B cell (primary cell): ENCODE measurements at regions not wholly inside any gene's neighbourhood (a gene's known extent, or its start where the extent isn't known, plus 50 kb on each side); places are given as distances from the start of the nearest gene placed in this dataset.

Experiments used
- ATAC-seq: fragments of 200-7000 bp; cut with Tn5 transposase; one replicate; pipeline ENCODE4 v1.10.0; 2021; ENCODE audit warnings: low read depth, mild to moderate bottlenecking, moderate number of reproducible peaks, moderate library complexity
- CTCF ChIA-PET: fragments of 350-600 bp; sonication (Branson Sonifier 250); formaldehyde crosslinking; loops from one replicate; lab custom pipeline; 2021; ENCODE audit warnings: antibody characterized with exemption, inconsistent platforms; lab: Charles Lee
- POLR2A ChIA-PET: fragments of 350-600 bp; sonication (Branson Sonifier 250); formaldehyde crosslinking; loops from one replicate; lab custom pipeline; 2021; ENCODE audit warnings: antibody characterized with exemption; lab: Charles Lee
- DNase-seq: peaks from one replicate; pipeline ENCODE4 v3.0.0; 2013
- H2AFZ ChIP-seq: 2 replicates; pipeline ENCODE4 v1.6.1; 2012; ENCODE audit warnings: mild to moderate bottlenecking, low read depth, low read length; ENCODE audit not compliant: insufficient read depth, poor library complexity, severe bottlenecking
- H3K27ac ChIP-seq, 2 donors: 1 replicate in 1 of 2; 2 replicates in 1 of 2; pipeline ENCODE4 v1.5.1; 2012 to 2013; ENCODE audit warnings: low read length in 2 of 2, mild to moderate bottlenecking in 2 of 2, moderate library complexity in 1 of 2
- H3K27me3 ChIP-seq, 4 experiments: fragments of 200-600 bp in 1 of 4; sonication (generic) in 1 of 4; replicated peaks in 1 of 4; 1 replicate in 2 of 4; 2 replicates in 2 of 4; pipeline versions ENCODE4 v1.6.1 to v1.7.0; 2013 to 2016; ENCODE audit warnings: low read length in 3 of 4, mild to moderate bottlenecking in 2 of 4, mixed read lengths in 1 of 4, moderate library complexity in 1 of 4; ENCODE audit not compliant: insufficient read depth in 4 of 4, control insufficient read depth in 3 of 4; ENCODE audit errors: control extremely low read depth in 1 of 4
- H3K36me3 ChIP-seq, 2 experiments: replicated peaks in 1 of 2; 1 replicate in 1 of 2; 2 replicates in 1 of 2; pipeline versions ENCODE4 v1.6.1 to v1.7.1; 2013; ENCODE audit warnings: low read length in 1 of 2; ENCODE audit not compliant: insufficient read depth in 2 of 2, control insufficient read depth in 1 of 2; ENCODE audit errors: control extremely low read depth in 1 of 2, extremely low read depth in 1 of 2
- H3K4me1 ChIP-seq, 2 donors: fragments of 200-600 bp in 1 of 2; sonication (generic) in 1 of 2; 1 replicate in 1 of 2; 2 replicates in 1 of 2; pipeline versions ENCODE4 v1.5.1 to v1.6.1; 2013 to 2017; ENCODE audit warnings: low read length in 2 of 2; ENCODE audit not compliant: control insufficient read depth in 2 of 2, insufficient read depth in 2 of 2
- H3K4me2 ChIP-seq: replicated peaks from 2 replicates; pipeline ENCODE3; 2012; ENCODE audit warnings: mild to moderate bottlenecking, low read depth, low read length; ENCODE audit not compliant: poor library complexity, severe bottlenecking
- H3K4me3 ChIP-seq, 5 experiments: fragments of 200-600 bp in 1 of 5; sonication (generic) in 1 of 5; 1 replicate in 3 of 5; 2 replicates in 2 of 5; pipeline versions ENCODE4 v1.5.1 to v1.7.0; 2011 to 2016; ENCODE audit warnings: low read length in 4 of 5, mild to moderate bottlenecking in 4 of 5, low read depth in 2 of 5, control low read depth in 1 of 5, moderate library complexity in 1 of 5; ENCODE audit not compliant: insufficient read depth in 1 of 5; ENCODE audit errors: control extremely low read depth in 1 of 5, extremely low read depth in 1 of 5
- H3K79me2 ChIP-seq: fragments of 200-600 bp; sonication (generic); one replicate; pipeline ENCODE4 v1.6.0; 2016; ENCODE audit warnings: low read length; ENCODE audit not compliant: control insufficient read depth, insufficient read depth
- H3K9ac ChIP-seq: fragments of 200-600 bp; sonication (generic); 2 replicates; pipeline ENCODE4 v1.6.1; 2017; ENCODE audit warnings: mild to moderate bottlenecking, low read length, moderate library complexity
- H3K9me3 ChIP-seq, 3 donors: one replicate each; pipeline versions ENCODE4 v1.6.1 to v1.7.1; 2013; ENCODE audit warnings: low read length in 2 of 3; ENCODE audit not compliant: control insufficient read depth in 2 of 3, insufficient read depth in 1 of 3; ENCODE audit errors: control extremely low read depth in 1 of 3
- H4K20me1 ChIP-seq: 2 replicates; pipeline ENCODE4 v1.6.0; 2012; ENCODE audit warnings: mild to moderate bottlenecking, low read length; ENCODE audit not compliant: insufficient read depth, control insufficient read depth, poor library complexity, severe bottlenecking
- H3K27ac Mint-ChIP-seq: one replicate; pipeline ENCODE4 v1.8.0; 2021; ENCODE audit warnings: mixed read lengths
- H3K27me3 Mint-ChIP-seq: one replicate; pipeline ENCODE4 v1.8.0; 2021; ENCODE audit warnings: mixed read lengths
- H3K4me1 Mint-ChIP-seq: one replicate; pipeline ENCODE4 v1.8.0; 2021; ENCODE audit warnings: mixed read lengths
- H3K4me3 Mint-ChIP-seq: one replicate; pipeline ENCODE4 v1.8.0; 2021; ENCODE audit warnings: mixed read lengths
- H3K9me3 Mint-ChIP-seq: one replicate; pipeline ENCODE4 v1.8.0; 2022; ENCODE audit warnings: mixed read lengths; ENCODE audit not compliant: insufficient read depth
- EZH2 ChIP-seq: IDR thresholded peaks from 2 replicates; pipeline ENCODE4 v1.6.1; 2012; ENCODE audit warnings: borderline replicate concordance, low read depth, mild to moderate bottlenecking, moderate library complexity, low read length; ENCODE audit not compliant: insufficient read depth, poor library complexity, severe bottlenecking
- WGBS: methylation state at CpG from one replicate; pipeline ENCODE4 v1.1.5; 2013; ENCODE audit warnings: missing lambda C conversion rate; ENCODE audit not compliant: insufficient coverage; 5-methylcytosine and 5-hydroxymethylcytosine counted together
- intact Hi-C: fragments of 100-400 bp; cut with micrococcal nuclease; formaldehyde crosslinking; loops from one replicate; pipeline ENCODE4 v1.10.0; 2022
- TF ChIP-seq, protein P1 (sequence below): fragments of 200-600 bp; IDR thresholded peaks from one replicate; pipeline ENCODE4 v1.8.0; 2022; ENCODE audit warnings: antibody characterized with exemption, mild to moderate bottlenecking

DNA sequence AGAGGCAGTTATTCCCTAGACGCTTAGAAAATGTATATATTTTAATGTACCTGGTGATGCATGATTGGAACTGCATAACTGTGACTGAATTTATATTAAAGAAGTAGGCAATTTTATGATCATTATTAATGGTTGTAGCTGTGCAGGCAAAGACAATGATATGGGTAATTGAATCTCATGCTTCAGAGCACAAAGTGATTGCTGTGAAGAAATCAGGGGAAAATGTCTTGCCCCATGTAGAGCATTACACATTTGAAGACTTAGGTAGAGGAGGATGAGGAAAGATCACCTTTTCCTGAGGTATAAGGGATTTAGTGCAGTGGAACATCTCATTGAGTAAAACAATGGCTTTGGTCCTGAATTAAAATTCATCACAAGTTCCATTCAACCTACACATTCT, 246.8 kb upstream of the DCC start:
- H3K9me3 Mint-ChIP-seq = peaks cover 3% of the 10 kb centered on the region
- Histone ChIP-seq H3K9ac (no peak overlapping the region), H3K9me3 (no peaks in the 10 kb centered on the region), H2AFZ (no peak overlapping the region), H3K27me3 (no peaks in the 10 kb centered on the region), H3K4me1 (no peaks in the 10 kb centered on the region), H3K36me3 (no peaks in the 10 kb centered on the region), H4K20me1 (no peaks in the 10 kb centered on the region), H3K4me3 (no peak overlapping the region), H3K4me2 (no peak overlapping the region), H3K27ac (no peak overlapping the region), H3K79me2 (no peaks in the 10 kb centered on the region)
- intact Hi-C loops = no loop called here
- ChIA-PET CTCF (no interaction called here), POLR2A (no interaction called here)
- H3K27me3 Mint-ChIP-seq = no peaks in the 10 kb centered on the region
- no peak for TF ChIP-seq EZH2
- TF ChIP-seq, protein P1, sequence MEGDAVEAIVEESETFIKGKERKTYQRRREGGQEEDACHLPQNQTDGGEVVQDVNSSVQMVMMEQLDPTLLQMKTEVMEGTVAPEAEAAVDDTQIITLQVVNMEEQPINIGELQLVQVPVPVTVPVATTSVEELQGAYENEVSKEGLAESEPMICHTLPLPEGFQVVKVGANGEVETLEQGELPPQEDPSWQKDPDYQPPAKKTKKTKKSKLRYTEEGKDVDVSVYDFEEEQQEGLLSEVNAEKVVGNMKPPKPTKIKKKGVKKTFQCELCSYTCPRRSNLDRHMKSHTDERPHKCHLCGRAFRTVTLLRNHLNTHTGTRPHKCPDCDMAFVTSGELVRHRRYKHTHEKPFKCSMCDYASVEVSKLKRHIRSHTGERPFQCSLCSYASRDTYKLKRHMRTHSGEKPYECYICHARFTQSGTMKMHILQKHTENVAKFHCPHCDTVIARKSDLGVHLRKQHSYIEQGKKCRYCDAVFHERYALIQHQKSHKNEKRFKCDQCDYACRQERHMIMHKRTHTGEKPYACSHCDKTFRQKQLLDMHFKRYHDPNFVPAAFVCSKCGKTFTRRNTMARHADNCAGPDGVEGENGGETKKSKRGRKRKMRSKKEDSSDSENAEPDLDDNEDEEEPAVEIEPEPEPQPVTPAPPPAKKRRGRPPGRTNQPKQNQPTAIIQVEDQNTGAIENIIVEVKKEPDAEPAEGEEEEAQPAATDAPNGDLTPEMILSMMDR = no peak
- H3K27ac Mint-ChIP-seq = no peak overlapping the region
- H3K4me1 Mint-ChIP-seq = no peaks in the 10 kb centered on the region
- DNase-seq = no peak
- no peak overlapping the region for H3K4me3 Mint-ChIP-seq
- no peak for ATAC-seq
- no CpG with 5 or more reads among the region's 1 CpG for WGBS

DNA sequence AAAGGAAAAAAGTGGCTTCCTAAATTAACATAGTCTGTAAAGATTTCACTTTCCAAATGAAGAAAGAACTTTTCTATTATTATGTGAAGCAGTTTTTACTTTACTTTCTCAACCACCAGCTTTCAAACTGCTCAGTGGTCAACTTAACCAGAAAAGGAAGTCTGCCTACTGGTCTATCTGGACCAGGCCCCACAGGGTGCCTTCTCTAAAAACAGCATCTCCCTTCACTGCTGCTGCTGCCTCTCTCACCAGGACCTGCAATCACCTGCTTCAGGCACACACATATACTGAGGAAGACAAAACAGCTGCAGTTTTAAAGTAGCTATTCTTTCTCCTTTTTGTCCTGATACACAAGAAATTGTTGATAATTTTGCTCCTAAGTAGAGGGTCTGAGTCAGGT, 221.3 kb upstream of the DCC start:
- Mint-ChIP-seq H3K27ac (no peak overlapping the region), H3K27me3 (no peaks in the 10 kb centered on the region), H3K4me1 (no peaks in the 10 kb centered on the region), H3K4me3 (no peak overlapping the region), H3K9me3 (no peaks in the 10 kb centered on the region)
- no peak overlapping the region for H3K4me3 ChIP-seq
- no peaks in the 10 kb centered on the region for H3K4me1 ChIP-seq
- no peaks in the 10 kb centered on the region for H3K79me2 ChIP-seq
- H3K27ac ChIP-seq = no peak overlapping the region
- ChIA-PET POLR2A (no interaction called here), CTCF (no interaction called here)
- H2AFZ ChIP-seq = no peak overlapping the region
- intact Hi-C loops = no loop called here
- no peaks in the 10 kb centered on the region for H3K27me3 ChIP-seq
- H3K4me2 ChIP-seq = no peak overlapping the region
- no peak overlapping the region for H3K9ac ChIP-seq
- ATAC-seq = no peak
- no peak for TF ChIP-seq EZH2
- TF ChIP-seq, protein P1 = no peak
- H4K20me1 ChIP-seq = no peaks in the 10 kb centered on the region
- no peaks in the 10 kb centered on the region for H3K36me3 ChIP-seq
- no peak for DNase-seq
- H3K9me3 ChIP-seq = no peaks in the 10 kb centered on the region
